ENCODE measurements at regions not wholly inside any gene's neighbourhood (a gene's known extent, or its start where the extent isn't known, plus 50 kb on each side); places are given as distances from the start of the nearest gene placed in this dataset.
"Not testable (repeated sequence)": the region's sequence is repeated elsewhere in the genome, so short reads cannot be mapped to it uniquely, and the experiment has no call there.

DNA sequence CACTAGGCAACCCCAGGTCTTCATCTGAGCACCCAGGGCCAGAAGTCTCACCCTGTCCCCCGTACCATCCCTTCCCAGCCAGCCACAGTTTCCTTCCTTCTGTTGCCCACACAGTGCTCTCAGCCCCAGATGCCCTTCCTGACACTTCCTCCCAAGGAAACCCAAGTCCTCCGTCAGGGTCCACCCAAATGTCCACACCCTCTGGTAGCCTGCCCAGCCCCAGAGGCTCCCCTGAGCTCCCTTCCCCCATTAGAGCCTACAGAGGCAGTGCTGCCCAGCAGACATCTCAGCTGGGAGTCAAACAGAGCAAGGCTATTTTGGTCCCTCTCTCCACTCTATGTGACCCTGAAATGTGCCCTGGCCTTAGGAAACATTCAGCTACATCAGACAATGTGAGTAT is 338.0 kb downstream of the CACNA1B start:
- not testable (repeated sequence) for TF ChIP-seq CTCF (IDR thresholded peaks at IDR 0.05; ENCODE audit: low read depth, low read length); EZH2phosphoT487 (IDR thresholded peaks at IDR 0.05; ENCODE audit: low read depth)

Data from OCI-LY3 (cell line).